ENCODE measurements at regions not wholly inside any gene's neighbourhood (a gene's known extent, or its start where the extent isn't known, plus 50 kb on each side); places are given as distances from the start of the nearest gene placed in this dataset.

DNA sequence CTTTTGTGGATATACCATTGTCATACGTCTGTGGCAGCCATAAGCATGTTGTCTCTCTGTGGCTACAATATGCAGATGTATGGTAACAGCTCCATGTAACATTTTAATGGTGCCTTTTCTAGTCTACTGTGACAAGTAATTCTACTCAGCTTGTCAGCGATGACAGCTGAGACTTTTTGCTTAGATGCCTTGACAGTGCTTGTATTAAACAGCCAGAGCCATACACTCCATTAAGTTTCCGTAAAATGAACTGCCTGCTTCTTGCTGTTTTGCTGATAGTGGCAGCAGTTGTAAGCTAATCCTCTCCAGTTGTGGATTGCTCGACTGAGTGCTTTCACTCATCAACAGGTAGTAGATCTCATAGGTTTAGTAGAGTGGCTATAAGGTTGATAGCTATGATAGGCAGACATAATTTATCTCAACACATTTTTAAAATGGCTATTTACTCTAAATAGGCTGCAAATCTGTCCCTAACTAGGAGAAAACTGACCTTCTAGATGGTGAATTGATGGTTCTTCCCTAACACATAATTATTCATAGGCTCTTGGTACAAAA lies 260.2 kb upstream of the NAALADL2 start:
- H3K9me3 Mint-ChIP-seq: peaks cover 2% of the 10 kb centered on the region
- H2AFZ ChIP-seq (replicated peaks): no peak overlapping the region
- no peaks in the 10 kb centered on the region for H3K4me1 Mint-ChIP-seq
- no peak overlapping the region for H3K4me3 Mint-ChIP-seq
- H3K27me3 ChIP-seq: no peaks in the 10 kb centered on the region
- H3K9ac ChIP-seq: no peak overlapping the region
- H3K36me3 ChIP-seq: no peaks in the 10 kb centered on the region
- TF ChIP-seq, protein P1, sequence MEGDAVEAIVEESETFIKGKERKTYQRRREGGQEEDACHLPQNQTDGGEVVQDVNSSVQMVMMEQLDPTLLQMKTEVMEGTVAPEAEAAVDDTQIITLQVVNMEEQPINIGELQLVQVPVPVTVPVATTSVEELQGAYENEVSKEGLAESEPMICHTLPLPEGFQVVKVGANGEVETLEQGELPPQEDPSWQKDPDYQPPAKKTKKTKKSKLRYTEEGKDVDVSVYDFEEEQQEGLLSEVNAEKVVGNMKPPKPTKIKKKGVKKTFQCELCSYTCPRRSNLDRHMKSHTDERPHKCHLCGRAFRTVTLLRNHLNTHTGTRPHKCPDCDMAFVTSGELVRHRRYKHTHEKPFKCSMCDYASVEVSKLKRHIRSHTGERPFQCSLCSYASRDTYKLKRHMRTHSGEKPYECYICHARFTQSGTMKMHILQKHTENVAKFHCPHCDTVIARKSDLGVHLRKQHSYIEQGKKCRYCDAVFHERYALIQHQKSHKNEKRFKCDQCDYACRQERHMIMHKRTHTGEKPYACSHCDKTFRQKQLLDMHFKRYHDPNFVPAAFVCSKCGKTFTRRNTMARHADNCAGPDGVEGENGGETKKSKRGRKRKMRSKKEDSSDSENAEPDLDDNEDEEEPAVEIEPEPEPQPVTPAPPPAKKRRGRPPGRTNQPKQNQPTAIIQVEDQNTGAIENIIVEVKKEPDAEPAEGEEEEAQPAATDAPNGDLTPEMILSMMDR (IDR thresholded peaks at IDR 0.05): no peak
- no peak for TF ChIP-seq EZH2 (IDR thresholded peaks at IDR 0.05)
- no peak for TF ChIP-seq EZH2phosphoT487 (IDR thresholded peaks at IDR 0.05)
- H3K36me3 Mint-ChIP-seq: no peaks in the 10 kb centered on the region
- no peak overlapping the region for H3K4me3 ChIP-seq
- no peak overlapping the region for H3K27ac Mint-ChIP-seq
- no peaks in the 10 kb centered on the region for H3K27me3 Mint-ChIP-seq (ENCODE audit: insufficient read depth, low read depth)
- H4K20me1 ChIP-seq (ENCODE audit: low read depth): no peaks in the 10 kb centered on the region
- H3K79me2 ChIP-seq (ENCODE audit: low read depth): no peaks in the 10 kb centered on the region
- H3K4me2 ChIP-seq: no peak overlapping the region
- H3K4me1 ChIP-seq: no peaks in the 10 kb centered on the region
- H3K27ac ChIP-seq: no peak overlapping the region
- H3K9me3 ChIP-seq (ENCODE audit: low read depth): no peaks in the 10 kb centered on the region
- no peaks in the 10 kb centered on the region for H3F3A ChIP-seq (ENCODE audit: low read depth)
- no peak for DNase-seq (ENCODE audit: low spot score)

DNA sequence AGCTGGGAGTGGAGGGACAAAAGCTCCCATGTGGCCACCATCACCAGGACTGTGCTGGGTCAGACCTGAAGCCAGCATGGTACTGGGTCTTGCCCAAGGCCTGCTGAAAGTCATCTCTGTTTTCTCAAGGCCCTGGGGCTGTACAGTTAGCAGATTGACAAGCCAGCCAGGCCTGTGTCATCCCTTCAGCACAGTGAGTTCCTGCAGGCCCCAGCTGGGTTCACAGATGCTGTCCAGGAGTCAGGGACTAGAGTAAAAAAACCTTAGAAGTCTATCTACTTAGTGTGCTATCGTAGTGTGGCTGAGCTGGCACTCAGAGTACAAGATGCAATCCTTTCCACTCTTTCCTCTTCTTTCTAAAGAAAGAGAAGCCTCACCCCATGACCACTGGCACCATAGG lies 246.0 kb upstream of the NAALADL2 start:
- peaks cover 3% of the 10 kb centered on the region for H3K9me3 Mint-ChIP-seq
- Histone ChIP-seq H4K20me1 (ENCODE audit: low read depth) (no peaks in the 10 kb centered on the region), H3K4me3 (no peak overlapping the region), H3K27ac (no peak overlapping the region), H3K36me3 (no peaks in the 10 kb centered on the region), H3K27me3 (no peaks in the 10 kb centered on the region), H3K4me1 (no peaks in the 10 kb centered on the region), H3K9me3 (ENCODE audit: low read depth) (no peaks in the 10 kb centered on the region), H3K9ac (no peak overlapping the region), H3F3A (ENCODE audit: low read depth) (no peaks in the 10 kb centered on the region), H3K4me2 (no peak overlapping the region), H2AFZ (replicated peaks) (no peak overlapping the region), H3K79me2 (ENCODE audit: low read depth) (no peaks in the 10 kb centered on the region)
- no peak for DNase-seq (ENCODE audit: low spot score)
- no peak overlapping the region for H3K4me3 Mint-ChIP-seq
- H3K36me3 Mint-ChIP-seq: no peaks in the 10 kb centered on the region
- peaks cover 2% of the 10 kb centered on the region for H3K27me3 Mint-ChIP-seq (ENCODE audit: insufficient read depth, low read depth)
- H3K4me1 Mint-ChIP-seq: peaks cover 4% of the 10 kb centered on the region
- TF ChIP-seq EZH2phosphoT487 (IDR thresholded peaks at IDR 0.05): no peak
- TF ChIP-seq, protein P1 (IDR thresholded peaks at IDR 0.05): no peak
- TF ChIP-seq EZH2 (IDR thresholded peaks at IDR 0.05): no peak
- no peak overlapping the region for H3K27ac Mint-ChIP-seq

- Mint-ChIP-seq H3K27ac (no peak overlapping the region), H3K36me3 (no peaks in the 10 kb centered on the region), H3K4me1 (peaks cover 4% of the 10 kb centered on the region), H3K4me3 (no peak overlapping the region), H3K27me3 (ENCODE audit: insufficient read depth, low read depth) (peaks cover 2% of the 10 kb centered on the region), H3K9me3 (peaks cover 3% of the 10 kb centered on the region)
- Histone ChIP-seq H3K79me2 (ENCODE audit: low read depth) (no peaks in the 10 kb centered on the region), H3K27me3 (no peaks in the 10 kb centered on the region), H4K20me1 (ENCODE audit: low read depth) (no peaks in the 10 kb centered on the region), H3K4me3 (no peak overlapping the region), H2AFZ (replicated peaks) (no peak overlapping the region), H3K4me1 (no peaks in the 10 kb centered on the region), H3F3A (ENCODE audit: low read depth) (no peaks in the 10 kb centered on the region), H3K27ac (no peak overlapping the region), H3K9me3 (ENCODE audit: low read depth) (no peaks in the 10 kb centered on the region), H3K4me2 (no peak overlapping the region), H3K36me3 (no peaks in the 10 kb centered on the region), H3K9ac (no peak overlapping the region)
- no peak for DNase-seq (ENCODE audit: low spot score)
- TF ChIP-seq EZH2 (IDR thresholded peaks at IDR 0.05): no peak
- TF ChIP-seq EZH2phosphoT487 (IDR thresholded peaks at IDR 0.05): no peak
- TF ChIP-seq, protein P1 (IDR thresholded peaks at IDR 0.05): no peak
These were observed 245.1 kb upstream of the NAALADL2 start for GRCh38 chr3:174614036-174614435.
